Spinal cord (tissue), 9 donors: ENCODE measurements at regions not wholly inside any gene's neighbourhood (a gene's known extent, or its start where the extent isn't known, plus 50 kb on each side); places are given as distances from the start of the nearest gene placed in this dataset.
A peak's percentile ranks its signal among the peaks of the same experiment; 100 is the strongest.

Experiments used
- DNase-seq, 6 donors: peaks; one replicate each; pipeline versions ENCODE4 v3.0.0 to v3.0.0-alpha.2; 2013 to 2015; ENCODE audit warnings: low spot score in 6 of 6, low read depth in 4 of 6
- H3K27ac ChIP-seq: one replicate; pipeline ENCODE4 v1.5.1; 2013; ENCODE audit warnings: low read depth, low read length, control low read depth
- H3K27me3 ChIP-seq: one replicate; pipeline ENCODE4 v1.6.1; 2013; ENCODE audit warnings: low read length; ENCODE audit not compliant: control insufficient read depth, insufficient read depth
- H3K36me3 ChIP-seq: one replicate; pipeline ENCODE4 v1.6.1; 2013; ENCODE audit warnings: low read length; ENCODE audit not compliant: control insufficient read depth, insufficient read depth
- H3K4me1 ChIP-seq: one replicate; pipeline ENCODE4 v1.6.1; 2013; ENCODE audit warnings: low read length; ENCODE audit not compliant: control insufficient read depth, insufficient read depth
- H3K4me3 ChIP-seq: one replicate; pipeline ENCODE4 v1.5.1; 2013; ENCODE audit warnings: low read depth, low read length, control low read depth
- H3K9me3 ChIP-seq: one replicate; pipeline ENCODE4 v1.6.1; 2013; ENCODE audit warnings: low read length; ENCODE audit not compliant: control insufficient read depth, insufficient read depth
- WGBS: methylation state at CpG from one replicate; pipeline ENCODE4 v1.1.5; 2013; ENCODE audit warnings: missing lambda C conversion rate; ENCODE audit not compliant: insufficient coverage; 5-methylcytosine and 5-hydroxymethylcytosine counted together
- donor health status: healthy.

DNA sequence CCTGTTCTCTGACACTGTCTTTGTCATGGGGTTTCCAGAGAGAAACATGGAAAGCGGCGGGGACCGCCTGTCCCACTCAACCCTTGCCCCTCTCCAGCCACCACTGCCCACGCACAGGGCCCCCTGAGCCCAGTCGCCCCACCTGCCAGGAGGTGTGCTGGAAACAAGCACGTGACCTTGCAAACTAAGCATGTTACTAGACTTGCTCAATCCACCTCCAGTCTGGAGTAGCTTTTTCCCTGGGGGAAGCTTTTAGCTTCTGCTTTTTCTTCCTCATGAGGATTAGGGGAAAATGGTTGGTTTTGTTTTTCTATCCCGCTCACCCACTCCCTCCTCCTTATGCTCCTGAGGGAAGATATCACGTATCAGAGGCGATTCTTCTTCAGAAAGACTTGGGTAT, 105.7 kb downstream of the PLEKHG1 start:
- peaks cover 5% of the 10 kb centered on the region for H3K4me1 ChIP-seq
- WGBS = 85% methylated on average over 5 of the region's 9 CpGs
- no peaks in the 10 kb centered on the region for H3K9me3 ChIP-seq
- no peak overlapping the region for H3K4me3 ChIP-seq
- DNase-seq = no peak
- H3K36me3 ChIP-seq = no peaks in the 10 kb centered on the region
- peak overlapping the region; percentile 43 for H3K27ac ChIP-seq
- H3K27me3 ChIP-seq = no peaks in the 10 kb centered on the region

DNA sequence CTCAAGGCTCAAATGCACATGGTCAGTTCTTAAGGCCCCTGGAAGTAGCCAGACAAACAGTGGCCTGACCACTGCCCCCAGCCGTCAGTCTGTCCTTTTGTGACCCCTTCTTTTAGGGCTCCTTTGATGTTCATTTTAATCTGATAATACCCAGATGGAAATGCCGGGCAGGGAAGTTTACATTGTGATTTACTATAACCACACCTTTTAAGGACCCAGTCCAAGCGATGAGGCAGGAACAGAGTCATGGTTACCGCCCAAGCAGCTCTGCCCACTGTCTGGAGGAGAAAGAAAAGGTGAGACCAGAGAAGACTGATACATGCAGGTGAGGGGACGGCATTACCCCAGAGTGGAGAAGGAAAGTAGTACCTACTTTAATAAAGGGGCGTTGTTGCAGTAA, 110.6 kb downstream of the PLEKHG1 start:
- Histone ChIP-seq H3K9me3 (no peaks in the 10 kb centered on the region), H3K4me1 (peaks cover 14% of the 10 kb centered on the region), H3K27ac (no peak overlapping the region), H3K4me3 (no peak overlapping the region), H3K36me3 (no peaks in the 10 kb centered on the region), H3K27me3 (no peaks in the 10 kb centered on the region)
- DNase-seq = no peak
- 100% methylated on average over 3 of the region's 6 CpGs for WGBS

DNA sequence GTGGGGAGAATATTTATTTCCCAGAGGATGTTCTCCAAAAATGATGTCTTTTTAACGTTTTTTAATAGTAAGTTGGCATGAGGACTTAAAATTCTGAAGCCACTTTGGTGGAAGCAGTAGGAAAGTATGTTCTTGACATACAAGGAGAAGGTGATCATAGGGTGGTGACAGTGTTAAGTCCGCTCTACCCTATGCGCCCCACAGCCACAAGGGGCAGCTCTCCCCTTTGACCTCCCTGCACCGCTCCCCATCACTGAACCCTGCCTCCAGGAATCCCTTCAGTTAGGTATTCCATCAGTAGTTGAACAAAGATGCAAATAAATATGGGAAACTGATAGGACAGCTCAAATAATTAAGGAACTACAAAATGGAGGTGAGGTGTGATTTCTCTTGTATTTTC, 111.4 kb downstream of the PLEKHG1 start:
- Histone ChIP-seq H3K36me3 (no peaks in the 10 kb centered on the region), H3K9me3 (no peaks in the 10 kb centered on the region), H3K27ac (no peak overlapping the region), H3K27me3 (no peaks in the 10 kb centered on the region), H3K4me3 (no peak overlapping the region), H3K4me1 (peaks cover 14% of the 10 kb centered on the region)
- DNase-seq = no peak
- WGBS = no CpG with 5 or more reads among the region's 4 CpGs

DNA sequence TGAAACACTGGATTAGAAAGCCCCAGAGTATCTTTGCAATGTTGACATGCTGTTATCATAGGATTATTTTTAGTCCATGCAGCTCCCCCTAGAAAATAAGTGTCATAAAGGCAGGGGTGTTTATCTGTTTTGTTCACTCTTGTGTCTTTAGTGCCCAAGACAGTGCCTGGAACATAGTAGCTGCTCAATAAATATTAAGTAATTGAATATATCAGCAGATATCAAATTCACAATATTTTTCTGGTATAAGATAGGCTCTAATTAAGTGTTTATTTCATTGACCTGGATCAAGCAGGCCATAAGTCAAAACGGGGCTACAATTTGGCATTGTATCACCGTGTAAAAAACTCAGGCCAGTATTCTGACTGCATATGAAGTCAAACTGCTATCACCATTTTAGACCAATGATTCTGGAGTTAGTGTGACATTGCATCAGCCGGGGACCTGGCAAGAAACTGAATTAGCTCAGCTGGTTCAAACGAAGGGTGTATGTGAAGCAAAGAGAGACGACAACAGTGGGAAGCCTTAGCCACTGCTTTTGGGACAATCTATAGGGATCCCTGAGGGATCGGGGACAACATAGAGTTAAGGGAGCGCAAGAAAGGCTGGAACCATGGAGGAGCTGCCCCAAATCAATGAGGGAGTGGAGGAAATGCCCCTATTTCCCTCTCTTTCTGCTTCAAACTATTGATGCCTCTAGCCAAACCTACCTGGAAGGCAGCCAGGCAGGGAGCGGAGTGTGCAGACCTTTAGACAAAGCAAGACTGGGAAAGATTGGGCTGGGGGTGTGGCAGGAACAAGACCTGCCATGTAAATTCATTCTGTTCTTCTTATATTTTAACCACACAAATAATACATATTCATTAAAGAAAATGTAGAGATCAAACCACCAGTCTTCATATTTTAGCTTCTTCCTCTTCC, 112.2 kb downstream of the PLEKHG1 start:
- Histone ChIP-seq H3K9me3 (no peaks in the 10 kb centered on the region), H3K27ac (peak overlapping the region; percentile 77), H3K4me3 (no peak overlapping the region), H3K36me3 (no peaks in the 10 kb centered on the region), H3K27me3 (no peaks in the 10 kb centered on the region), H3K4me1 (peaks cover 21% of the 10 kb centered on the region)
- 45% methylated on average over 6 of the region's 8 CpGs for WGBS
- DNase-seq = peak in 3 of 6 donors; percentile 66 to 85 (median 83)

DNA sequence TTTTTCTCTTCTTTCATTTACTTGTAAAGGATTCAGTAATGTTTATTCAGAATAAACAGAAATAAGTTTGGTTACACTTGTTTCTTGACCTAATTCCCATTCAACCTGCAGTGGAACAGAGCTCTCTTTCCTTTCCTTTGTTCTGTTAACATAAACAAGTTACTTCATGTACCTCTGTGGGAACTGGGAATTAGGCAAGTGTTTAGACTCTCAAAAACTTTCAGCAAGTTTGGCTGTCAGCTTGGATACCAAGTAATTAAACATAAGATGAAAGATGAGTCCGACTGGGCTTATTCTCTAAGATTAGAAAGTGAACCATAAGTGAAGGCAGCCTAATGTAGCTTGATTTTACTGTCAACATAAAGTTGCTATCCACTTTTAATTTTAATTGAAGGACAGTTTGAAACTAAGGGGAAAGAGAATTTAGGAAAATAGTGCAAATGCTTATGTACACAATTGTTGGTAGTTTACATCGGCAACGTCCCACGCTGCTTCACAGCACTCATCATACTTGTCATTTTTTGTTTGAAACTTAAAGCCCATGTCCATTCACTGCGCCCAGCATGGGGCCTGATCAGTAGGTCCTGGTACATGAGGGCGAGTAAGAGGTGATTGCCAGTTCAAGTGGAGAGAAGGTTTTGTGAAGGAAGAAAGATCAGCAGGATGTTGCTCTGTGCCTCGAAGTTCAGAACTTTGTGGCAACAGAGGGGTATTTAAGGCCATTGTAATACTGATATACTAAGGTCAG, 113.0 kb downstream of the PLEKHG1 start:
- Histone ChIP-seq H3K4me1 (peaks cover 21% of the 10 kb centered on the region), H3K27ac (peak overlapping the region; percentile 77), H3K9me3 (no peaks in the 10 kb centered on the region), H3K4me3 (no peak overlapping the region), H3K27me3 (no peaks in the 10 kb centered on the region), H3K36me3 (no peaks in the 10 kb centered on the region)
- WGBS = 50% methylated on average over 2 of the region's 7 CpGs
- peak in 1 of 6 donors; percentile 55 for DNase-seq

DNA sequence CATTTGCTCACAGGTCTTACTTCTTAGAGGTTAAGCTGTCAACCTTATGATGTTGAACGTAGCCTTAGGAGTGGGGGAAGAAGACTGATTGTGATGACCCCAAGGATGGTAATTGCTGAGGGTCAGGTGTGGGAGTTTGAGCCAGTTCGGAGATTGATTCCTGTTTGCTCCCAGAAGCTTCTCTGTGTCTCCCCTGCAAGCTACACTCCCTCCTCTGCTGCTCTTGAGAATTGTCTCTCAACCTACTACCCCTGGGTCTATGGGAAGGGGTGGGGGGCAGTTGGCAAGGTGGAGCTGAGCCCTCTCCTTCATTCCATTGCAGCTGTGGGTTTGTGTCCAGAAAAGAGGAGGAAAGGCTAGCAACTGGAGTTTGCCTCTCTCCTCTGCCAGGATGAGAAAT, 113.8 kb downstream of the PLEKHG1 start:
- 80% methylated on average over 1 of the region's 2 CpGs for WGBS
- Histone ChIP-seq H3K36me3 (no peaks in the 10 kb centered on the region), H3K27me3 (no peaks in the 10 kb centered on the region), H3K4me1 (peaks cover 17% of the 10 kb centered on the region), H3K9me3 (no peaks in the 10 kb centered on the region), H3K4me3 (no peak overlapping the region), H3K27ac (peak overlapping the region; percentile 64)
- no peak for DNase-seq

DNA sequence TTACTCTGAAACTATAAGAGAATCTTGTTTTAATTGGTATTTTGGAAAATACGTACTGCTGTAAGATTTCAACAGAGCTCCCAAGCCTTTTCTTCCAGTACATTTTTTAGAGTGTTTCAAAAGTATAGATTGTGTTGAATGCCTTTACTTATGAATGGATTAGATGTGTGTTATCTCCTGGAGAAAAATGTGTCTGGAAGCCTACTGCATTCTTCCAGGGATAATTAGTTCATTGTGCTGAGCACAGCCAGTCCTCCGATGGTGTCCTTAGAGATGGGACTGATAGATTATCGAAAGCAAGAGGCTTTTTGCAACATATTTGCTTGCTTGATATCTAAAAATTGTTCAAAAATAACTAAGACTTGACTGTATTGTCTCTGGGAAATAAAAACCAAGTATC, 114.2 kb downstream of the PLEKHG1 start:
- Histone ChIP-seq H3K9me3 (no peaks in the 10 kb centered on the region), H3K36me3 (no peaks in the 10 kb centered on the region), H3K4me3 (no peak overlapping the region), H3K4me1 (peaks cover 17% of the 10 kb centered on the region), H3K27me3 (no peaks in the 10 kb centered on the region), H3K27ac (peak overlapping the region; percentile 64)
- no CpG with 5 or more reads among the region's 3 CpGs for WGBS
- peak in 1 of 6 donors; percentile 54 for DNase-seq

DNA sequence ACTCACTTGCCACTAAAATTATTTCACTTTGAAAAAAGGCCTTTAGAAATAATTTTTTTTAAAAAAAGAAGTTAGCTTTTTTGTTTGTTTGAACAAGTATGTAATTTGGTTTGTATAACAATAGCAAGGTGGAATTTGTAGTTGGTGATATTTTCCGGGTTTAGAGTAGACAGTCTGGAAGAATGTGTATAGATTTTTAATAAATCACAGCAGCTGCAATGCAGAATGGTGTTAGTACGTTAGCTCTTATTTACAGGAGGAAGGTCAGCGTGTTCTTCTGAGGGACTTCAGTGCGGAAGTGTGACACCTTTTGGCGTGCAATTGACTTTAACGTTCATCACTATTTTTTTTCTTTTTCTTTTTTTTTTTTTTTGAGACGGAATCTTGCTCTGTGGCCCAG, 115.4 kb downstream of the PLEKHG1 start:
- H3K9me3 ChIP-seq = no peaks in the 10 kb centered on the region
- 93% methylated on average over 6 of the region's 7 CpGs for WGBS
- H3K27me3 ChIP-seq = no peaks in the 10 kb centered on the region
- peaks cover 20% of the 10 kb centered on the region for H3K4me1 ChIP-seq
- DNase-seq = no peak
- H3K27ac ChIP-seq = no peak overlapping the region
- H3K36me3 ChIP-seq = no peaks in the 10 kb centered on the region
- no peak overlapping the region for H3K4me3 ChIP-seq

DNA sequence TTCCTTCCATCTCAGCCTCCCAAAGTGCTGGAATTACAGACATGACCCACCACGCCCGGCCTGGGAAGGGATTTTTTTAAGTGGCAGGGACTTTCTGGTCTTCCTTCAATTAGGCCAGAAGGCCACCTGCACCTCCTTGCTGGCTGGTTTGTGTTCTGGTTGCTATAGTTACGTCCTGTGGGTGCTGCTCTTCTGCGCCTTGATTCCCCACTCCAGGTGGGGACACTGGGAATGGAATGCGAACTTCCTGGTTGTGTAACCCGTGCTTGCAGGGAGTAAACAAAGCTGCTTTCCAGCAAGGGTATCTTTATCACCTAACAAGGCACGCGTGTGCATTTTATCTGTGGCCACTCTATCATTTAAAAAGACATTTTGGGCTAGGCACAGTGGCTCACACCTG, 117.7 kb downstream of the PLEKHG1 start:
- no peak for DNase-seq
- H3K4me1 ChIP-seq = peaks cover 19% of the 10 kb centered on the region
- H3K27ac ChIP-seq = no peak overlapping the region
- H3K9me3 ChIP-seq = no peaks in the 10 kb centered on the region
- no peak overlapping the region for H3K4me3 ChIP-seq
- 85% methylated on average over 6 of the region's 8 CpGs for WGBS
- no peaks in the 10 kb centered on the region for H3K27me3 ChIP-seq
- no peaks in the 10 kb centered on the region for H3K36me3 ChIP-seq
